ENCODE measurements at regions not wholly inside any gene's neighbourhood (a gene's known extent, or its start where the extent isn't known, plus 50 kb on each side); places are given as distances from the start of the nearest gene placed in this dataset.

DNA sequence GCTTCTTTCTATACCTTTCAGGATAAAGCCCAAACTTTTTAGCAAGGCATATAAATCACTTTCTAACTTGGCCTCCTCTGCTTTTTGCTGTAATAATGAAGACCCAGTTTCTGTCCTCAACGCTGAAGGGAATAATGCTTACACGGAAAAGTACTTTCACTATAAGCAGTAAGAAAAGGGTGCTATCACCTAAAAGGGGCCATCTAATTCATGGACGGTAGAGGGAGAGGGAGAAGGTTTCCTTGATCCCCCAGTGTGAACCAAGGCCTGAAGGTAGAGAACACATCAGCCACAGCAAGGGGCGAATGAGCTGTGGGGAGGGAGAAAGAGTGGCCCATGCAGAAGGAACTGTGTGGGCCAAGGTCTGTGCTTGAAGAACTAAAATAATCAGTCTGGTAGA is 417.7 kb upstream of the CLINT1 start:
- Histone ChIP-seq H3K27me3 (no peaks in the 10 kb centered on the region), H3K27ac (no peak overlapping the region), H3K9me3 (no peaks in the 10 kb centered on the region), H3K4me1 (no peaks in the 10 kb centered on the region), H3K4me3 (no peak overlapping the region), H3K36me3 (no peaks in the 10 kb centered on the region)
- DNase-seq, result no peak
- intact Hi-C loops (cut with DNase I), result no loop called here
- WGBS, 2 donors, result 91 to 92% methylated on average over 4 of the region's 4 CpGs
- TF ChIP-seq POLR2A (IDR thresholded peaks at IDR 0.05), result no peak
- TF ChIP-seq, protein P1, sequence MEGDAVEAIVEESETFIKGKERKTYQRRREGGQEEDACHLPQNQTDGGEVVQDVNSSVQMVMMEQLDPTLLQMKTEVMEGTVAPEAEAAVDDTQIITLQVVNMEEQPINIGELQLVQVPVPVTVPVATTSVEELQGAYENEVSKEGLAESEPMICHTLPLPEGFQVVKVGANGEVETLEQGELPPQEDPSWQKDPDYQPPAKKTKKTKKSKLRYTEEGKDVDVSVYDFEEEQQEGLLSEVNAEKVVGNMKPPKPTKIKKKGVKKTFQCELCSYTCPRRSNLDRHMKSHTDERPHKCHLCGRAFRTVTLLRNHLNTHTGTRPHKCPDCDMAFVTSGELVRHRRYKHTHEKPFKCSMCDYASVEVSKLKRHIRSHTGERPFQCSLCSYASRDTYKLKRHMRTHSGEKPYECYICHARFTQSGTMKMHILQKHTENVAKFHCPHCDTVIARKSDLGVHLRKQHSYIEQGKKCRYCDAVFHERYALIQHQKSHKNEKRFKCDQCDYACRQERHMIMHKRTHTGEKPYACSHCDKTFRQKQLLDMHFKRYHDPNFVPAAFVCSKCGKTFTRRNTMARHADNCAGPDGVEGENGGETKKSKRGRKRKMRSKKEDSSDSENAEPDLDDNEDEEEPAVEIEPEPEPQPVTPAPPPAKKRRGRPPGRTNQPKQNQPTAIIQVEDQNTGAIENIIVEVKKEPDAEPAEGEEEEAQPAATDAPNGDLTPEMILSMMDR (IDR thresholded peaks at IDR 0.05), result no peak

DNA sequence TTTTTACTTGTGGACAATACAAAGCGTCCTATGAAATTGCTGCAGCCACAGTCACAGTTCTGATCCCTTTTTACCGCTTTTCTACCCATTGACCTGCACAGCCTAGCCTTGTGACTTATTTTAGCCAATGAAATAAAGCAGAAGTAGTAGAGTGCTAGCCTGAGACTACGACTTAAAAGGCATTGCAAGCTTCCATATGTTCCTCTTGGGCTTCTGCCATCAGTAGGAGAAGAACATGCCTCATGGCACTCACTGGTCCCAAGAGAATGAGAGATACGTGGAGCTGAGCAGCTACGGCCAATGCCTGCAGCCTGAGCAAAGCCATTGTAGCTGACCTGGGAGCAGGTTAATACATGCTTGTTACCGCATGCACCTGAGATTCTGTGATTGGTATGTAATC is 416.6 kb upstream of the CLINT1 start:
- H3K36me3 ChIP-seq, result no peaks in the 10 kb centered on the region
- no peak for DNase-seq
- H3K27ac ChIP-seq, result no peak overlapping the region
- no peak overlapping the region for H3K4me3 ChIP-seq
- H3K9me3 ChIP-seq, result no peaks in the 10 kb centered on the region
- H3K4me1 ChIP-seq, result no peaks in the 10 kb centered on the region
- TF ChIP-seq, protein P1 (IDR thresholded peaks at IDR 0.05), result no peak
- TF ChIP-seq POLR2A (IDR thresholded peaks at IDR 0.05), result no peak
- H3K27me3 ChIP-seq, result no peaks in the 10 kb centered on the region
- intact Hi-C loops (cut with DNase I), result no loop called here
- 74 to 75% methylated on average over 6 of the region's 6 CpGs for WGBS, 2 donors

DNA sequence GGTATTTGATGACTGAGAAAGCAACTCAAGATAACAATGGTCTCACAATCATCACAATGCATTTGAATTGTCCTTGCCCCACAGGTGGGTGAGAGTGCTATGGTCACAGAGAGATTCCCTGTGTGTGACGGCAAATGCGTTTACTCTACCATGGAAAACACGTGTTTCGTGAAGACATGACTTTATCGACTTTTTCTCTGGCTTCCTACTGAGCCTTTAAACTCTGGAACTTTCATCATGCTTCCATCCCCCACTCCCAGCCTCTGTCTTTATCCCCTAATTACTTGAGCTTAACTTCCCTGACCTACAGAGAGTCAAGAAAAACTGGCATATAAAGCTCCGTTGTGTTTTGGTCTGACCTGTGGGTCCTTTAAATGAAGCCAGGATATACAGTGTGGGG is 414.1 kb upstream of the CLINT1 start:
- H3K4me1 ChIP-seq, result no peaks in the 10 kb centered on the region
- DNase-seq, result no peak
- no peaks in the 10 kb centered on the region for H3K36me3 ChIP-seq
- H3K4me3 ChIP-seq, result no peak overlapping the region
- TF ChIP-seq POLR2A (IDR thresholded peaks at IDR 0.05), result no peak
- TF ChIP-seq, protein P1 (IDR thresholded peaks at IDR 0.05), result no peak
- WGBS, 2 donors, result 51 to 73% methylated on average over 6 of the region's 6 CpGs
- H3K27me3 ChIP-seq, result no peaks in the 10 kb centered on the region
- H3K27ac ChIP-seq, result no peak overlapping the region
- no peaks in the 10 kb centered on the region for H3K9me3 ChIP-seq
- intact Hi-C loops (cut with DNase I), result no loop called here

DNA sequence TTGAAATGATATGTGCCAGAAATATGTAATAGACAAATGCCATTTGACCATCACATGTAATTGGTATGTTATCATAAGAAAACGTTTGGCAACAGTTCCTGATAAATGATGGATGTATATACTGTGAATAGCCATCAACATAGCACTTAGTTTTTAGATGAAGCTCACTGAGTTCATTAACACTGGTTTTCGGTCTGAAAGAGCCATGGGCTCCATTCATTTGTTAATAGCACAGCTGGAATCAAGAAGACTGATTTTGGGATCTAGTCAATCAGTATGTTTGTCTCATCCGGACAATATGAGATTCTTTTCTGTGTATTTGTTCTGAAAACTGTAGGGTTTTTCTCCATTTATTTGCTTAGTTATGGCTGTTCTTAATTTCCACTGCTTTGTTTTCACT is 413.5 kb upstream of the CLINT1 start:
- intact Hi-C loops (cut with DNase I), result no loop called here
- H3K4me1 ChIP-seq, result no peaks in the 10 kb centered on the region
- no peak for TF ChIP-seq POLR2A (IDR thresholded peaks at IDR 0.05)
- TF ChIP-seq, protein P1 (IDR thresholded peaks at IDR 0.05), result no peak
- WGBS, 2 donors, result 52 to 57% methylated on average over 3 of the region's 3 CpGs
- no peak for DNase-seq
- no peak overlapping the region for H3K27ac ChIP-seq
- no peaks in the 10 kb centered on the region for H3K36me3 ChIP-seq
- H3K9me3 ChIP-seq, result peaks cover 0 to 4% (median 0%) of the 10 kb centered on the region in 3 donors
- H3K4me3 ChIP-seq, result no peak overlapping the region
- no peaks in the 10 kb centered on the region for H3K27me3 ChIP-seq

DNA sequence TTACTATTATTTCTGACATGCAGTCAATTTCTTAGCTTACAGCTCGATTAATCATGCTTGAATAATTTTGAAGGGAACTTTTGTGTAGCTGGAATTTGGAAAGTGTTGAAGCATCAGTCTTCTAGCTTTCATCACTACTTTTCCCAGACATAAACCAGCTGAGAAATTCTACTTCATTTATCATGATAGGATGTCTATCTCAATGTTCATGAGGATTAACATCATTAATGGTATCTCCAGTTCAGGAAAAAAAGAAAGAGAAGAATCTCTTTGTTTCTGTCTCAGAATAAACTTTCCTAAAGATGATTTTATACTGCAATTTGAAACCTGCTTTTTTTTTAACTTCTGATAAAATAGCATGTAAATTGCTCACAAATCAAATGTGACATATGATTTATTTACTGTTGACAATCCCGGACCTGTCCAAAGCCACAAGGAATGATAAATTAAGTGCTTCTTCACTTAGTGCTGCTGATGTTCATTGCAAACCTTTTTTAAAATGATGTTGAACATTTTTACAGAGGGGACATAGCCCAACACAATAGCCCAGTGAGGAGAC is 412.1 kb upstream of the CLINT1 start:
- Histone ChIP-seq H3K4me1 (no peaks in the 10 kb centered on the region), H3K4me3 (no peak overlapping the region), H3K36me3 (no peaks in the 10 kb centered on the region), H3K27me3 (no peaks in the 10 kb centered on the region), H3K9me3 (peaks cover 0 to 7% (median 0%) of the 10 kb centered on the region in 3 donors), H3K27ac (no peak overlapping the region)
- no peak for TF ChIP-seq POLR2A (IDR thresholded peaks at IDR 0.05)
- TF ChIP-seq, protein P1 (IDR thresholded peaks at IDR 0.05), result no peak
- 36 to 44% methylated on average over 2 of the region's 2 CpGs for WGBS, 2 donors
- intact Hi-C loops (cut with DNase I), result no loop called here
- no peak for DNase-seq
